H9 (cell line): ENCODE measurements at regions not wholly inside any gene's neighbourhood (a gene's known extent, or its start where the extent isn't known, plus 50 kb on each side); places are given as distances from the start of the nearest gene placed in this dataset.

ENCODE experiments used
- DNase-seq: peaks from one replicate; pipeline ENCODE4 v3.0.0-alpha.2; 2017
- H2AFZ ChIP-seq: one replicate; pipeline ENCODE4 v1.6.1; 2013; ENCODE audit warnings: mild to moderate bottlenecking, low read length, control low read depth, moderate library complexity
- H2AK5ac ChIP-seq: 2 replicates; pipeline ENCODE4 v1.6.1; 2013; ENCODE audit warnings: low read length, control low read depth, mixed read lengths; ENCODE audit not compliant: insufficient read length
- H2BK120ac ChIP-seq: one replicate; pipeline ENCODE4 v1.6.1; 2013; ENCODE audit warnings: low read depth, mild to moderate bottlenecking, low read length, control low read depth, inconsistent platforms; ENCODE audit not compliant: poor library complexity, severe bottlenecking
- H2BK12ac ChIP-seq: 2 replicates; pipeline ENCODE4 v1.6.1; 2013; ENCODE audit warnings: low read length, control low read depth, mixed read lengths, low read depth; ENCODE audit not compliant: insufficient read length
- H2BK15ac ChIP-seq: 2 replicates; pipeline ENCODE4 v1.6.1; 2013; ENCODE audit warnings: low read depth, low read length, control low read depth
- H2BK20ac ChIP-seq: one replicate; pipeline ENCODE4 v1.6.1; 2013; ENCODE audit warnings: low read depth, mild to moderate bottlenecking, low read length, control low read depth, inconsistent platforms; ENCODE audit not compliant: poor library complexity, severe bottlenecking
- H2BK5ac ChIP-seq: 2 replicates; pipeline ENCODE4 v1.6.1; 2013; ENCODE audit warnings: low read length, control low read depth, mixed read lengths; ENCODE audit not compliant: insufficient read length
- H3K14ac ChIP-seq: 2 replicates; pipeline ENCODE4 v1.6.1; 2013; ENCODE audit warnings: low read length, control low read depth; ENCODE audit not compliant: insufficient read depth
- H3K18ac ChIP-seq: 2 replicates; pipeline ENCODE4 v1.6.1; 2013; ENCODE audit warnings: low read depth, mild to moderate bottlenecking, mixed read lengths, low read length, control low read depth; ENCODE audit not compliant: insufficient read length
- H3K23ac ChIP-seq: 2 replicates; pipeline ENCODE4 v1.6.1; 2013; ENCODE audit warnings: low read length, control low read depth, mixed read lengths, low read depth; ENCODE audit not compliant: insufficient read length
- H3K23me2 ChIP-seq: 2 replicates; pipeline ENCODE4 v1.6.1; 2013; ENCODE audit warnings: low read depth, mild to moderate bottlenecking, mixed read lengths, low read length, control low read depth; ENCODE audit not compliant: insufficient read length, poor library complexity, severe bottlenecking
- H3K27ac ChIP-seq: 2 replicates; pipeline ENCODE4 v1.5.1; 2013; ENCODE audit warnings: low read length, control low read depth, mixed read lengths, low read depth; ENCODE audit not compliant: insufficient read length
- H3K27me3 ChIP-seq: 2 replicates; pipeline ENCODE4 v1.6.1; 2013; ENCODE audit warnings: low read length, control low read depth, inconsistent platforms; ENCODE audit not compliant: insufficient read depth
- H3K4ac ChIP-seq: 2 replicates; pipeline ENCODE4 v1.6.1; 2013; ENCODE audit warnings: low read depth, mild to moderate bottlenecking, control low read depth, inconsistent platforms, low read length, moderate library complexity
- H3K4me1 ChIP-seq: 2 replicates; pipeline ENCODE4 v1.6.1; 2013; ENCODE audit warnings: low read length, control low read depth, inconsistent platforms; ENCODE audit not compliant: insufficient read depth
- H3K4me2 ChIP-seq: 2 replicates; pipeline ENCODE4 v1.6.1; 2013; ENCODE audit warnings: low read length, control low read depth, mixed read lengths; ENCODE audit not compliant: insufficient read length, insufficient read depth
- H3K56ac ChIP-seq: 2 replicates; pipeline ENCODE4 v1.6.1; 2013; ENCODE audit warnings: low read depth, mild to moderate bottlenecking, mixed read lengths, low read length, control low read depth; ENCODE audit not compliant: insufficient read length
- H3K79me1 ChIP-seq: 2 replicates; pipeline ENCODE4 v1.6.1; 2013; ENCODE audit warnings: low read depth, mild to moderate bottlenecking, moderate library complexity, low read length, control low read depth, inconsistent platforms; ENCODE audit not compliant: insufficient read depth, poor library complexity, severe bottlenecking
- H3K79me2 ChIP-seq: 2 replicates; pipeline ENCODE4 v1.6.1; 2013; ENCODE audit warnings: low read length, control low read depth, inconsistent platforms; ENCODE audit not compliant: insufficient read depth
- H3K9ac ChIP-seq: 2 replicates; pipeline ENCODE4 v1.6.1; 2013; ENCODE audit warnings: low read length, control low read depth, mixed read lengths; ENCODE audit not compliant: insufficient read length; ENCODE audit errors: extremely low read depth
- H3K9me3 ChIP-seq: one replicate; pipeline ENCODE4 v1.6.1; 2013; ENCODE audit warnings: low read depth, low read length, inconsistent platforms; ENCODE audit not compliant: control insufficient read depth
- H3T11ph ChIP-seq: one replicate; pipeline ENCODE4 v1.6.1; 2013; ENCODE audit warnings: mild to moderate bottlenecking, low read length, control low read depth, inconsistent platforms
- H4K20me1 ChIP-seq: one replicate; pipeline ENCODE4 v1.6.1; 2013; ENCODE audit not compliant: control insufficient read depth, insufficient read length, insufficient read depth
- H4K5ac ChIP-seq: 2 replicates; pipeline ENCODE4 v1.6.1; 2013; ENCODE audit warnings: low read depth, mild to moderate bottlenecking, mixed read lengths, low read length, control low read depth; ENCODE audit not compliant: insufficient read length
- H4K8ac ChIP-seq: replicated peaks from 2 replicates; pipeline ENCODE4 v1.6.1; 2013; ENCODE audit warnings: low read length, control low read depth, mixed read lengths, low read depth; ENCODE audit not compliant: insufficient read length
- H4K91ac ChIP-seq: 2 replicates; pipeline ENCODE4 v1.6.1; 2013; ENCODE audit warnings: low read depth, mild to moderate bottlenecking, moderate library complexity, mixed read lengths, low read length, control low read depth; ENCODE audit not compliant: insufficient read length
- H3K27ac Mint-ChIP-seq, 3 experiments: 2 replicates in 2 of 3; 3 replicates in 1 of 3; pipeline ENCODE4 v1.8.0; 2020 to 2021; ENCODE audit warnings: mixed read lengths in 3 of 3, mild to moderate bottlenecking in 1 of 3, moderate library complexity in 1 of 3
- H3K27me3 Mint-ChIP-seq: 2 replicates; pipeline ENCODE4 v1.8.0; 2021; ENCODE audit warnings: low read depth, mild to moderate bottlenecking, moderate library complexity, mixed read lengths
- H3K36me3 Mint-ChIP-seq, 3 experiments: 2 replicates in 2 of 3; 3 replicates in 1 of 3; pipeline ENCODE4 v1.8.0; 2020 to 2021; ENCODE audit warnings: low read depth in 3 of 3, mixed read lengths in 3 of 3; ENCODE audit not compliant: insufficient read depth in 1 of 3
- H3K4me1 Mint-ChIP-seq, 2 experiments: 2 replicates each; pipeline ENCODE4 v1.8.0; 2020; ENCODE audit warnings: mixed read lengths in 2 of 2
- H3K4me3 Mint-ChIP-seq, 2 experiments: 2 replicates in 1 of 2; 3 replicates in 1 of 2; pipeline ENCODE4 v1.8.0; 2020 to 2021; ENCODE audit warnings: mild to moderate bottlenecking in 2 of 2, mixed read lengths in 2 of 2, moderate library complexity in 1 of 2
- H3K9me3 Mint-ChIP-seq, 2 experiments: 2 replicates in 1 of 2; 3 replicates in 1 of 2; pipeline ENCODE4 v1.8.0; 2020; ENCODE audit warnings: mild to moderate bottlenecking in 2 of 2, mixed read lengths in 2 of 2, moderate library complexity in 1 of 2
- CTCF ChIP-seq: fragments of 200-600 bp; sonication (generic); conservative IDR thresholded peaks from 3 replicates; pipeline ENCODE4 v1.8.0; 2021; ENCODE audit warnings: antibody characterized with exemption, mild to moderate bottlenecking

GRCh38 chr13:81446441-81446840, 1105.5 kb upstream of the SPRY2 start:
- Histone ChIP-seq H4K8ac (no peak overlapping the region), H3K4me2 (no peak overlapping the region), H3K9ac (no peak overlapping the region), H2BK15ac (no peak overlapping the region), H3K27ac (no peak overlapping the region), H2BK120ac (no peak overlapping the region), H2BK5ac (no peak overlapping the region), H3T11ph (no peak overlapping the region), H3K56ac (no peak overlapping the region), H3K4me1 (no peaks in the 10 kb centered on the region), H2BK12ac (no peak overlapping the region), H3K23me2 (no peaks in the 10 kb centered on the region), H3K18ac (no peak overlapping the region), H4K20me1 (no peaks in the 10 kb centered on the region), H3K4ac (no peak overlapping the region), H3K79me2 (no peaks in the 10 kb centered on the region), H2AFZ (no peak overlapping the region), H3K14ac (no peak overlapping the region), H2BK20ac (no peak overlapping the region), H3K79me1 (no peaks in the 10 kb centered on the region), H3K27me3 (no peaks in the 10 kb centered on the region), H4K91ac (no peak overlapping the region), H2AK5ac (no peak overlapping the region), H4K5ac (no peak overlapping the region), H3K9me3 (no peaks in the 10 kb centered on the region), H3K23ac (no peak overlapping the region)
- DNase-seq = no peak
- no peaks in the 10 kb centered on the region for H3K27me3 Mint-ChIP-seq
- no peak for TF ChIP-seq CTCF
- H3K9me3 Mint-ChIP-seq = no peaks in the 10 kb centered on the region
- H3K4me1 Mint-ChIP-seq = 0 out of 4 replicates have a peak, but pooled peaks cover 0 to 3% of the 10 kb centered on the region in 2 experiments
- H3K36me3 Mint-ChIP-seq = no peaks in the 10 kb centered on the region
- no peak overlapping the region for H3K4me3 Mint-ChIP-seq
- H3K27ac Mint-ChIP-seq = no peak overlapping the region; a peak in 1 of 7 replicates
